LoVo (cell line): ENCODE measurements at regions not wholly inside any gene's neighbourhood (a gene's known extent, or its start where the extent isn't known, plus 50 kb on each side); places are given as distances from the start of the nearest gene placed in this dataset.
"Not testable (repeated sequence)": the region's sequence is repeated elsewhere in the genome, so short reads cannot be mapped to it uniquely, and the experiment has no call there.

Source experiments
- DNase-seq: peaks from one replicate; pipeline ENCODE4 v3.0.0-alpha.2; 2016; ENCODE audit warnings: low spot score

- DNase-seq = no peak
Observed at GRCh38 chr18:1848716-1849115, 722.6 kb downstream of the METTL4 start.

DNA sequence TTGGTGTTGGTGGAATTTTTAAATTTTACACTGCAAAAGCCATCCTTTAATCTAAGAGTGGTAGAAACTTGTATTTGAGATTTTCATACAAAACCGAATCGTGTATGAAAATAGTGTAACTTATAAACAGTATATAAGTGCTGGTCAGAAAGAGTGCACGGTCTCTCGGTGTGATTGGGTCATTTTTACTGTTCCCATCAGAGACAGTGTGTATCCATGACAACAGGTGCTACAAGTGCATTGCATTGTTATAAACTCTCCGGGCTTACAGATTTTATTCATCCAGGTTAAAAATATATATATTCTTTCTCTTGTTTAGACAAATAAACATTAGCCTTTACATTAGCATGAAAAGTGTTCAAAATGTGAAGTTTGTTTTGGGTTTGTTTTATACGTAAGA lies 721.9 kb downstream of the METTL4 start:
- DNase-seq = no peak

DNA sequence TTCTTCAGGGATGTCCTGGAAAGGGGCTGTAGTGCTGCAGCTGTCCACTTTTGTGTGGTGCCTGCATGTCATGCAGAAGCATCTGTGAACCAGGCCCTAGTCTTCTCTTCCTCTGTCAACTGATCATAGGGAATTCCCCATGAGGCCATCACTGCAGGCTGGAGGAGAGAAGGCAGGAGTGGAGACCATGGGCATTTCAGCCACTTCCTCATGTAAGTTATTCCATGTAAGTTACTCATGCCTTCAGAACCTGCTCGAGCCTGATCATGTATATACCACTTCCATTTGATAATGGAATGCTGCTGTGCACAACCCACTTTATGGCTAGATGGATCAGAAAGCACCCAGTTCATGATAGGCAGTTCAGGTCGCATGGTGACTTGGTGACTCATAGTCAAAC lies 714.0 kb downstream of the METTL4 start:
- not testable (repeated sequence) for DNase-seq

DNA sequence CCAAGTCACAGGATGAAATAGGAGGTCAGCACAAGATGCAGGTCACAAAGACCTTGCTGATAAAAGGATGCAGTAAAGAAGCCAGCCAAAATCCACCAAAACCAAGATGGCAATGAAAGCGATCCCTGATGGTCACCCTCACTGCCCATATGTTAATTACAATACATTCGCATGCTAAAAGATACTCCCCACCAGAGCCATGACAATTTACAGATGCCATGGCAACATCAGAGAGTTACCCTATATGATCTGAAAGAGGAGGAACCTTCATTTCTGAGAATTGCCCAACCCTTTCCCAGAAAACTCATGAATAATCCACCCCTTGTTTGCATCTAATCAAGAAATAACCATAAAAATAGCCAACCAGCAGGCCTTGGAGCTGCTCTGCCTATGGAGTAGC lies 709.8 kb downstream of the METTL4 start:
- no peak for DNase-seq

- DNase-seq = no peak
Observed at GRCh38 chr18:1865869-1866268, 705.4 kb downstream of the METTL4 start.

GRCh38 chr18:1872274-1872673 lies 699.0 kb downstream of the METTL4 start:
- DNase-seq = no peak

DNA sequence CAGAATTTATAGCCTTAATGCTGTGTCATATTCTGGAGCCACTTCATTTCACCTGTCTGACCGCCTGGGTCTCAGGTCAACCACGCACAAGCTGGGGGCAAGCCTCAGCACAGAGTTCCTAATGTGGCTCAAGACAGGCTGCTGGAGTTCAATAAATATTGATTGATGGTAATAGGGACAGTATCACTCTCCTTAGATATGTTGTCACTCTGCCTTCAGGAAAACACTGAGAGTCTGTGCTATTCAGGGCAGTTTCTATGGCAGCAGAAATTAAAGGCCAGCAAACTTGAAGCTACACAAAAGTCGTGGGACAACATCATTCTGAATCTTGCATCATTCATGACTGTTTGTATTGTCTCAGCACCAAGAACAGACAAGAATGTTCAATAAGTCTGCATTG lies 696.1 kb downstream of the METTL4 start:
- DNase-seq = no peak

DNA sequence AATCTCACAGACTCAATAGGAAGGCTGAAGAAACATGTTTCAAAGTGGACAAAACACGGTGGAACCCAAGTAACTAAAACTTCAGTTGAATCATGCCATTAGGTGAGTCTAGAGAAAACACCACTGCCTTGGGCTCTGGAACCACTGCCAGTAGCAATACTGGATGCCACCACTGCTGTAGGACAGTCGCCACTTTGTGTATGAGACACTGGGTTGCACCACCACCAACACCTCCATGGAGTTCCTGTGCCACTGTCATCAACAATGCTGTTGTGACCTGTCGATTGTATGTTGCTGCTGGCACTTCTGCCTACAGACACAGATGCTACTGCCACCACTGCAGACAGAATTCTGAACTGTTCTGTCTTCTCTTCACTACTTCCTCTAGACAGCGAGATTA lies 686.7 kb downstream of the METTL4 start:
- no peak for DNase-seq

DNA sequence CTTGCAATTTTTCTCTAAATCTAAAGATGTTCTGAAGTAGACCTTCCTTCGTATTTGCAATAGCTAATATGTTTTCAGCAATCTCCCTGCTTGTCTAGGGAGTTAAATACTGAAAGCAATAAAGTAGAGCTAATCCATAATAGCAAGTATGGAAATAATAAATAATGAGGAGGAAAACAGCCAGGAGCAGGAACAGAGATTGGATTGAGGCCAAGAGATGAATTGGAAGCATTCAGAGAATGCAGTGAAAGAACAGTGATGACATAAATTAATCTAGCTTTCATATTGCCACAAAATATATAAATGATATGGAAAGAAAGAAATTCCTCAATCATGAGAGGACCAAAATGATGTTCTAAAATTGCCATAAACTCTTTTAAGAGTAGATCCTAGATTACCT lies 679.7 kb downstream of the METTL4 start:
- no peak for DNase-seq

DNA sequence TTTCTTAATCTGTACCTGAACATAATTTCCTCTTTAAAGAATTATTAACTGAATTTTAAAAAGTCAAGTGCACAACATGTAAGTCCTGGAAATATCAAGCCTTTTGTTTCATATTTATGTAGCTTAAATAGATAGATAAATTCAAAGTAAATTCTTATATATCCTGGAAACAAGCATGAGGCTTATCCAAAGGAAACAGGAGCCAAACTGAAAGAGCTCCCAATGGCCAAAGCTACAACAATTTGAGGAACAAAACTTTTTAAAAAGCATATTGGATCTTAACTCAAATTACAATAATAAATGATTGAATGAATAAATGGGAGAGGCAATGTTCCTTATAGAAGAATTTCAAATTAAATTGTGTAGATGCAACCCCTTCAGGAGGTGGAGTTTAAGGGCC lies 679.1 kb downstream of the METTL4 start:
- DNase-seq = no peak

DNA sequence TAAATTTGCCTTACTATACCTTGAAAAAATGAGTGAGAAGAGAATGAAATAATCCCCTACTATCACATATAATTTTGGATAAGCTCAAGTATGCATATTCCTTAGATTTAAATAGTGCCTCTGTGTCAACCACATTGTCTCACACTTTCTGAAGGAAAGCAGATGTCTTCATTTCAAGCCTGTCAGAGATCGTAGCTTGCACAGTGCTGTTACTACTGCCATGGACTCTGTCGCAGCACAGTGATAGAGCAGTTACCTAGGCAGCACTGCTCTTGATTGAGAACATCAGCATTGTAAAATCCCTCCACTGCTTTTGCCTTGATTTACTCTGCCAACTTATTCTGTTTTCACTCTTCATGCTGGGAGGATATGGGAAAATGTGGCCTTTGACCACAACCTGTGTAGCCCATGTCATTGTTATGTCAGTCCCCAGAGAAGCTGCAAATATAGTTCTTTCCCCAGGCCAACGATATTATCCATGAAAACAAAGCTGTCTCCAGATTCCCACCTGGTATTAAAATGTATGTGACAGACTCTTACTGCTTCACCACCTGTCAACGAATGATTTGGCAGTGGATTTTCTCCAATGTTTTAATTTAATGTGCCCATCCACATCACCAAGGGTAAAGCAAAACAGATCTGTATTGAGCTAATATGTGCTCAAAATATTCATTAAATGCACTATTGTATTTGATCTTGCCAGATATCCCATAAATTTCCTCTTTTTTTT lies 675.7 kb downstream of the METTL4 start:
- DNase-seq = no peak

DNA sequence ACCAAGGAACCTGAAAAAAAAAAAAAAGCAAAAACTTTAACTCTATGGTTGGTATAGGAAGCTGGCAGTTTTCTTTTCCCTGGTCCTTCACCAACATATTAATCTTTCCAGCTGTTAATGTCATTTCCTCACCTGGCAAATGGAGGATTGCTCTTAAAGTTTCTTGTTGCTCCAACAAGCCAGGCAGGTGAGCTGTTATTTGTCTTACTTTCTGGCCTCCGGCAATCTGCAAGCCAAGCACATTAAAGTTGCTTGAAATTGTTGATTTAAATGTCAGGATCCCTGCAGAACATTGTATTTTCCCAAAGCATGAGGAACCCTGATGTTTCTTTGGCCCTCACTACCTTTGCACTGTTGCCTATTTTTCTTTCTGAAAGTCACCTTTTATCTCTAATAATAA lies 664.9 kb downstream of the METTL4 start:
- DNase-seq = no peak

DNA sequence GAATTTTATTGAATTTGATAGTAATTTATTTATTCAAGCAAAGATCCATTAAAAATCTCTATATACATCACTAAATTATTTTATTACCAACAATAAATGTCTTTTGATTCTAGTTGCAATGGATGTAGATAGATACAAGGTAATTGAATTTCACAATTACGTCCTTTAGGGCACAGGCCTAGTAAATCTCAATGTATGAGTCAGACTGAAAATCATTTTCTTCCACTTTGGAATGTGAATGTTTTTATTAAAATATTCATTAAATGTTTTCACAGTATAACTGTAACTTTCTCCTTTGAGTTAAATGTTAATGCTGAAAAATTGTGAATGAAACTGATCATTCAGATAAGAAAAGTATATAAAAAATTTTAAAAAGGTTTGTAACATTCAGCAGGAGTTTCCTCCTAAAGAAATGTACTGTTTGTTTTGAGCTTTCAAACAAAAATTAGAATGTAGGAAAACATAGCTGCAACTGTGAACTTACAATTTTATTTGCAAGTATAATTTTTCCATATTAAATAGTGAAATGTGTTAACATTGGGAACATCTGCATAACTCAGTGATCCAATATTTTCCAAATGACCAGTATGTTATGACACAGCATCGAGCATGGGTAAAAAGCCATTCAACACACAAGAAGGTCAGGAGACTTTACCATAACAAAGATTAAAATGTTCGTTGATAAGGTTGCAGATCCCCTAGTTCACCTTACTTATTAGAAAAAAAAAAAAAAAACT lies 663.7 kb downstream of the METTL4 start:
- DNase-seq = no peak

DNA sequence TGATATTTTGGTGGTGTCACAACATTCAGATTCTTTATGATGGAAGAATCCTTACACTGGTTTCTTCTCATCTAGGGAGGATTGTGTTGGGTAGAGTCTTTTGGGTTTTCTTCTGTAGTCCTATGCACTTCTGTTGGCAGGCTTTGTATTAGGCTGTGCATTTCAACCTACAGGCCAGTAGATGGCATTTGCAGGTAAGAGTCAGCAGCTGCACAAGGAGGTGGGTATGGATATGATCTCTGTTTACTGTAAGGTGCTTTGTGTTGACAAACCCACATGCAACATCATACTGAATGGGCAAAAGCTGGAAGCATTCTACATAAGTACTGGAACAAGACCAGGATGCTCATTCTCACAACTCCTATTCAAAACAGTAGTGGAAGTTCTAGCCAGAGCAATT lies 656.8 kb downstream of the METTL4 start:
- no peak for DNase-seq

GRCh38 chr18:1916869-1917523 lies 654.3 kb downstream of the METTL4 start:
- DNase-seq = no peak

- no peak for DNase-seq
Observed at GRCh38 chr18:1917569-1917968, 653.7 kb downstream of the METTL4 start.

GRCh38 chr18:1922066-1922465 lies 649.2 kb downstream of the METTL4 start:
- DNase-seq = no peak

DNA sequence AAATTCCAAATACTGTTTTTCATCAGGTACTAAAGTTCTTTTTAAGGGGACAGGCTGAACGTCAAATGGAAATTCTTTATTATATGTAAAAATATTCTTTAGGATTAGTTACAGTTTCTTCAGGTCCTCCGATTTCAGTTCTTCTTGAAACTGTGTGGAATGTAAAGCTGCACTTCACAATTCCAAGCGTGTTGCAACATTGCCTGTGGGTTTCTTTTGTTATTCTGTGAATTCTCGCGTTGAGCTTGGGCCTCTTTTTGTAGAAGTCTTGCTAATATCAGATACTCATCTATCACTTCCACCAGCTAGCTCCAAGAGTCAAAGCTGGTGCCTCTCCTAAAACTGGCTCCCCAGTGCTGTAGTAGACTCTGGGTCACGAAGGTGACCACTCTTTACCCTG lies 642.6 kb downstream of the METTL4 start:
- DNase-seq = no peak

DNA sequence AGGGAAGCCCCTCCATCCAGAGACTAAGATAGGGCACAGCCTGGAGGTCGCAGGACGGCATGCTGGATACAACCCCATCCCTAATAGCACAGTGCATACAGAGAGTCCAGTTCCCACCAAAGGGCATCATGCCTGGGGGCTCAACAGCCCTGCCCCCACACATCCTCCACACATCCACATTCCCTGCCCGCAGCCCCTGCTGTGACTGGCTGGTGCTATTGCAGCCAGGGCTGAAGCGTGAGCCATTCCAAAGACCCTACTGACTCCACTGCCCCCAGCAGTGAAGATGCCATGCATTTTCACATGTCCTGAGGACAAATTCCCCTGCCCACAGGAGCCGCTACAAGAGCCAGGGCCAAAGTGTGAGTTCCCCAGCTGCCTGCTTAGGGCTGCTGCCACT lies 641.6 kb downstream of the METTL4 start:
- no peak for DNase-seq

DNA sequence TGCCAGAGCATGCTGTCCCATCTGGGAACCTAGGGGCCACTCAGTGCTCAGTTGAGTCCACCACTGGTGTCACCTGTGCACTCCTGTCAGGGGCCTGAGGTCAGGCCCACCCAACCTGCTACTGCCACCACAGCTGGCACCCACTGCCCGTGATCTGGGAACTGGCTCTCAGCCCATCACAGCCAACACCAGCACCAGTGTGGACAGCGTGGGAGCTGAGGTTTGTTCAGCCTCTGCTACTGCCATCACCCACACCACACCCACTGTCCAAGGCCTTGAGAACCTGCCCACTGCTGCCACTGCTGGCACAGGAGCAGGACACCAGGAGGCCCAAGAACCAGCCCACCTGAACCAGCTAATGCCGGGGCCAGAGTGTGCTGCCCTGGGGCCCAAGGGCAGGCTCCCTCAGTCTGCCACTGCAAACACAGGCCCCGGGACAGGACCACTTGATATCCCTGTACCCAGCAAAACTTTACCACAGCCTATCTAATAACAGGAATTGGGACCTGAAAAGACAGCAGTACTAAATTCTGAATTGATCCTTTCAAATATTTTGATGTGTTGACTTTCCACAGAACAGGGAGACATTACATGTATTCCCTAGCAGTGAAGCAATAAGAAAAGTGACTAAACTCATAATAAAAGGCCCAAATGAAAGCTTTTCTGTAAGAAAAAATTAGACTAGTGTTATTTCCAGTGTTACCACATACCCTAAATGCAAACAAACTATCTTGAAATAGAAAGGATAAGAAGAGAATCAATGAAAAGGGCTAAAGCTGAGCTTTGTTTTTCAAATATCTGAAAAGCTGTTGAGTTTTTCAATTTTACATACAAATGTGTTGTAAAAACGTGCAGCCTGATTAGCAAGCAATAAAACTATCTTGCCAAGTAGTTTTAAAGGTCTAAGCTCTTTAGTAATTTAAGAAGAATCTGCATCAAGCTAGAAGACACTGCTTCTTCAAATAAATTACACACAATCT lies 640.7 kb downstream of the METTL4 start:
- DNase-seq = no peak

DNA sequence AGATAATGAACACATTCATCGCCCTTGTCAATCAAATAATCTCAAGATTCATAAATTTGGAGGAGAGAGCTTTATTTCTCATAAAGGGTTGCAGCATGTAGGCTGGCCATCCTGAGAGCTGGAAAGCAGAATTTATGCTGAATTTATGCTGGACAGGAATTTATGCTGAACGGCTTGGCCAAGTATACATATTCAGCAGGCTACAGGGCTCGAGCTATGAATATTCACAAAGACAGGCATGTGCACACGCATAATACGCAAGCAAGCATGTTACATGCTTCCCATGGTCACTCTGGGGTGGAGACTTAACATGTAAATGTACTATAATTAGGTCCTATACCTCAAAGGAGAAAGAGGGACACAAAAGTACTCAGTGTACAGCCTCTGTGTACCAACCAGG lies 618.8 kb downstream of the METTL4 start:
- DNase-seq = no peak
